ENCODE measurements at regions not wholly inside any gene's neighbourhood (a gene's known extent, or its start where the extent isn't known, plus 50 kb on each side); places are given as distances from the start of the nearest gene placed in this dataset.

- no peak for DNase-seq (ENCODE audit: low spot score)
These were observed 757.8 kb downstream of the INHBA start for GRCh38 chr7:40944981-40945585.

GRCh38 chr7:40937879-40938278, 765.0 kb downstream of the INHBA start:
- DNase-seq (ENCODE audit: low spot score), result no peak

- no peak for DNase-seq (ENCODE audit: low spot score)
These were observed 767.5 kb downstream of the INHBA start for GRCh38 chr7:40935435-40935834.

DNA sequence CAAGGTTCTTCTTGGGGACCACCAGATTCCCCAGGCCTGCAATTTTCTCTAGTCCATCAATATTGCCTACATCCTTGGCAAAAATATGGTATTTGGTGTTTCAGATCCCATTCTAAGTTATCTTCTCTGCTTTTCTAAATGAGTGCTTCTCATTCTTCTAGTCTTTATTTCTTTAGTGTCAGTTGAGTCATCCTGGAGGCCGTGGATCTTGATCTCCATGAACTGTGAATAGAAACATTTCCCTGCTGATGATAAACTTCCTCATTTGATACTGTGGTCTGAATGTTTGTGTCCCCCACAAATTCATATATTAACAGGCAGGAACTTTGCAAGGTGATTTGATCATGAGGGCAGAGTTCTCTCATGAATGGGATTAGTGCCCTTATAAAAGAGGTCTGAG, 779.3 kb downstream of the INHBA start:
- no peak for DNase-seq (ENCODE audit: low spot score)

DNA sequence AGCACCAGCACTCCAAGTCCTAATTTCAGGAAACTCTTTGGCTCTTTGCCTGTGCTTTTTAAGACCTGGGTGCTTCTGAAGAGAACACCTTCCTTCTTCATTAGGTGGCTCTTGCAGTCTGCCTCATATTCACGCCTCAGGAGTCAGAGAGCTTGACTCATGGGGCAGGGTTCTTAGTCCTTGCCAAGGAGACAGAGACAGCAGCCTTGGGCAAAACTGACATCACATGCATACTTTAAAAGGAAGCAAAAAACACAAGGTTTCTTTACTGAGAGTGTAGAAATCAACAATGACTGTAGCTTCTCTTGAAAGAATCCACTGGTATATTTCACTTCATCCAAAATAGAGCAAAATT, 780.6 kb downstream of the INHBA start:
- DNase-seq (ENCODE audit: low spot score), result no peak

- no peak for DNase-seq (ENCODE audit: low spot score)
These were observed 781.1 kb downstream of the INHBA start for GRCh38 chr7:40921589-40922315.

DNA sequence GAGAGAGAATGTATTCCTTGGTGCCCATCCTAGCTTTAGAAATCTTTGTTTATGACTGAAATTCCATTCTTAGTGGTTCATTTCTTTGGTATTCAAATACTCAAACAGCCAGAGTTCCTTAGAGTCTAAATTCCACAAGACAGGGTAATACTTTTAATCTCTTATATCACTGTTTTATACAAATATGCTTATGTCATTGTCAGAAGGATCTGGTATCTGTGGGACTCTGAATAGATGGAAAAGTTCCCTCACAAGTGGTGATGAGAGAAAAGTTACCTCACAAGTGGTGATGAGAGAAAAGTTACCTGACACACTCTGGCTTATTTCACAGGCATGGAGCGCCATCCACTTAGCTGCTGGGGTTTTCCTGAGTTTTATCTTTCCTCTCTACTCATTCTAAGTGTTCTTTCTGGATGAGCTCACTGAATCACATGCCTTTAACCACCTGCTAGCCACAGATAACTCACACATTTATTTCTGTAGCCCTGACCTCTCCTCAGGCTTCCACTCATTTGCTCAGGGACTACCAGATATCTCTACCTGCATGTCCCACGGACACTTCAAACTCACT, 784.0 kb downstream of the SUGCT start:
- no peak for DNase-seq (ENCODE audit: low spot score)

DNA sequence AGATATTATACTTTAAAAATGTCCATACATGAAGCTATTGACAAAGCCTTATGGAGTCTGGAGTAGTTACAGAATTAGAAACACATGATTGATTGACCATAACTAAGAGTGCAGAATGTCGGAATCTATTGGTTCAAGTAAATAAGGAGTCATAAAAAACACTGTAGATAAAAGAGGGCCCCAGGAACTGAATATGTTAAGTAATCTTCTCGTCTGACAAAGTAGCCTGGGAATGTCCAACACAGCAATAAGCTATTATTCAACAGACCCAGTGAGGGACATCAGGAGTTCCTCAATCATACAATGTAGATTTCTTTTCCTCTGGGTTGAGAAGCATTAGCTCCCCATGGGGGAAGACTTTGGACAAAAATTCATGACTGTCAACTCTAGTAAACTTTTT, 782.0 kb downstream of the SUGCT start:
- DNase-seq (ENCODE audit: low spot score), result no peak

- DNase-seq (ENCODE audit: low spot score), result no peak
These were observed 780.3 kb downstream of the SUGCT start for GRCh38 chr7:40915071-40915470.

All from mucosa of gallbladder (tissue), 1 donor.